ENCODE measurements at regions not wholly inside any gene's neighbourhood (a gene's known extent, or its start where the extent isn't known, plus 50 kb on each side); places are given as distances from the start of the nearest gene placed in this dataset.

DNA sequence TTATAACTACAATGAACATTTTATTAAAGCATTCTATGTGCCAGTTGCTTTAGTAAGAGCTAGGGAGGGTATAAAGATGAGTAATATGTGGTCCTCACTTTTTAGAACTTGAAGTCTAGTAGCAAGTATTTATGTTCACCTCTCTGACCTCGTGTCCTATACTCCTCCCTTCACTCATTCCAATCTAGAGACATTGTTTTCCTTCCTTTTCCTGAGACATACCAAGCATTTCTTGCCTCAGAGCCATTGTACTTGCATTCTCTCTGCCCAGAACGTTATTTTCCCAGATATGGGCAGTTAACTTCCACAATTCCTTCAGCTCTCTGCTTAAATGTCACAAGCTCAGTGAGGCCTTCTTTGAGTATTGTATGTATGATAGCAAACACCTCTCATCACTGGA is 408.6 kb downstream of the PDCD6IP start:
- TF ChIP-seq CTCF (IDR thresholded peaks at IDR 0.05 in 8 of 11, conservative IDR thresholded peaks at IDR 0.05 in 3 of 11) (no peak), POLR2A (IDR thresholded peaks at IDR 0.05) (no peak), POLR2AphosphoS5 (IDR thresholded peaks at IDR 0.05) (no peak)

All from spleen (tissue), 7 donors.